KBM-7 (cell line): ENCODE measurements at regions not wholly inside any gene's neighbourhood (a gene's known extent, or its start where the extent isn't known, plus 50 kb on each side); places are given as distances from the start of the nearest gene placed in this dataset.

Experiments
- DNase-seq: peaks from one replicate; pipeline ENCODE4 v3.0.0-alpha.2; 2015
- in situ Hi-C: fragments of 300-500 bp; cut with MboI; formaldehyde crosslinking; loops from 2 replicates; pipeline ENCODE4 v1.14.3; 2020; ENCODE audit warnings: low sequenced_read_pairs, low pct_unique_long_range_greater_than_20kb, mixed read lengths

GRCh38 chr20:60713396-60713795, 538.7 kb upstream of the CDH4 start:
- in situ Hi-C loops: no loop called here
- DNase-seq: no peak

GRCh38 chr20:60715172-60715571, 536.9 kb upstream of the CDH4 start:
- in situ Hi-C loops: no loop called here
- DNase-seq: no peak

GRCh38 chr20:60718743-60719480, 533.1 kb upstream of the CDH4 start:
- DNase-seq: no peak
- in situ Hi-C loops: no loop called here

GRCh38 chr20:60725311-60725906, 526.7 kb upstream of the CDH4 start:
- no peak for DNase-seq
- in situ Hi-C loops: no loop called here

GRCh38 chr20:60727425-60727824, 524.6 kb upstream of the CDH4 start:
- in situ Hi-C loops: no loop called here
- DNase-seq: no peak

- in situ Hi-C loops: no loop called here
- DNase-seq: no peak
Measured at GRCh38 chr20:60728705-60729104, 523.4 kb upstream of the CDH4 start.

DNA sequence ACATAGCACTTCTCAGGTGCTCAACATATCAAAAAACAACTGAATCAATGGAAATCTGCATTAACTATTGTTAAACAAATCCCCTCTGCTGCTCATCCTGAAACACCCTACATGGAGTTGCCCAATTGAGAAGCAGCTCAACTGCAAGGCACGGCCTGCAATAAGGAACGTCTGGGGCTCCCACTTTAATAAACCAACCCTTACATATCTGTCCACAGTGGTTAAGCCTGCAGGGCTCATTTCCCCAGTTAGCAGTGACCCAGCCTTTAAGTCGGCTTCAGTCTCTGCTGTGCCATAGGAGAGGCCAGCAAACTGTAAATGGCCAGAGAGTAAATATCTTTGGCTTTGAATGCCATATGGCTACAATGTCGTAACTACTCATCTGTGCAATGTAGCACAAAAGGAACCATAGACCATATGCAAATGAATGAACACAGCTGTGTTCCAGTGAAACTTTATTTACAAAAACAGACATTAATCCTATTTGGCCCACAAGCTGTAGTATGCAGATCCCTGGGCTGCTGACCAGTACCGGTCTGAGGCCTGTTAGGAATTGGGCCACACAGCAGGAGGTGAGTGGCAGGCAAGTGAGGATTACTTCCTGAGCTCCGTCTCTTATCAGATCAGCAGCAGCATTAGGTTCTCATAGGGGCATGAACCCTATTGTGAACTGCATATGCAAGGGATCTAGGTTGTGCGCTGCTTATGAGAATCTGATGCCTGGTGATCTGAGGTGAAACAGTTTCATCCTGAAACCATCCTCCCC, 522.7 kb upstream of the CDH4 start:
- in situ Hi-C loops: no loop called here
- no peak for DNase-seq

GRCh38 chr20:60732322-60732721, 519.7 kb upstream of the CDH4 start:
- in situ Hi-C loops: no loop called here
- DNase-seq: no peak

DNA sequence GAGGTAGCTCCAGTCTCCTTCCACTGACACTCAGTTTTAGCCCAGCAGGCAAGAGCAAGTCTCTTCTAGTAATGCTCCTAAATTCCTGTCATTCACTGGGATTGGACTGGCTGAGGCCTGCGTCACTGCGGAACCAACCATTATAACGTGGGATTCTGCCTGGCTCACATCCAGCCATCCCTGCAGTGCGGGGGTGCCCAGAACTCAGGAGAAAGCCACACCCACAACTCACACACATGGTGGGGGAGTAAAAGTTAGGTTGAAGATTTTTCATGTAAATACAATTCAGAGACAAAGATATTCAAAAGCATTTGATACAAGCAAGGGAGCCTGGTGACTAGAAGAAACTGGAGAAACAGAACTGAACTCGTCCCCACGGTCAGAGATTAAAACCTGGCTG, 504.0 kb upstream of the CDH4 start:
- DNase-seq: no peak
- in situ Hi-C loops: no loop called here

- no peak for DNase-seq
- in situ Hi-C loops: no loop called here
Measured at GRCh38 chr20:60749804-60750602, 502.1 kb upstream of the CDH4 start.

GRCh38 chr20:60750909-60751308, 501.2 kb upstream of the CDH4 start:
- in situ Hi-C loops: no loop called here

DNA sequence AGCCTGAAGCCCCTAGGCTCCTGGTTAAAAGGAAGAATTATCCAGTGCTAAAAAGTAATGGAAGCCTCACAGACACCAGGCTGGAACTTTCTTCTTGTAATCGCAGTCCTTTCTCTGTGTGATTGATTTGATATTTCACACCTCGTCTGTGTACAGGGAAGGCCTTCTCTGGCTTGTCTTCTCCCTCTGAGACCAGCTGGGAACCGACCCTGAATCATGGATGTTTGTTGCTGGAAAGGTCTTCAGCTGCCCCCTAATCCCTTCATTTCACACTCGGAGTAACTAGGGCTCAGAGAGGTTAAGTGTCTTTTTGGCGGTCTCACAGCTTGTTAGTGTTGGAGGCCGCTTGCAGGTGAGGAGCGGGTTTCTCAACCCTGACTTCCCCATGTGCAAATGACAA, 500.2 kb upstream of the CDH4 start:
- no peak for DNase-seq
- in situ Hi-C loops: no loop called here

More at GRCh38 chr20:60750909-60751308, 501.2 kb upstream of the CDH4 start:
- no peak for DNase-seq

DNA sequence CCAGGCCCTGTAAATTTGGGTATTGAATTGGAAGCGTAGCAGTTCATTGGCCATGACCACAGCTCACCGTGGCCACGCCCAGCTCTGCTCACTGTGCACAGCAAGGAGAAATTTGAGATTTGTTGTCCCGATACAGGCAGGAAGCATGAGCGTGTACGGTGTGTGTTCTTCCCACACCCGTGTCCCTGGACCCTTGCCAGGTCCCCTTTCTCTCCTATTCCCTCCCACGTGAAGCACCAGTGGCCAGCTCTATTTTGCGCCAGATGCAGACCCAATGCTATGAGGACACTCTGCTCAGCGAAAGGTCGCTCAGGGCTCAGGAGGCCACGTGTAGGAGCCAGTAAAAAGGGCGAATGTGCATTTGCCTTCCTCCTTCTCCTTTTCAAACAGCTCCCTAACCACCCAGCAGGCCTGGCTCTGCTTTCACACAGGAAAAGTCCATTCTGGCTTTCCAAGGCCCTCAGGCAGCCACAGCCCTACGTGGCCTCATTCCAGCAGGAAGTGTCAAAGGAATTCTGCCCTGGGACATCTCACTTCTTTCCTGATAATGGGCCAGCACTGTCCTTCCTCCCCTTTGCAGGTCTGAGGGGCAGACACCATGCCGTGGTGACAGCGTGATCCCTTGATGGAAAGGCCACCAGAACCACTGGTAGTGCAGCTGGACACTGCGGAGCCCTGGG, 499.2 kb upstream of the CDH4 start:
- no peak for DNase-seq
- in situ Hi-C loops: no loop called here

DNA sequence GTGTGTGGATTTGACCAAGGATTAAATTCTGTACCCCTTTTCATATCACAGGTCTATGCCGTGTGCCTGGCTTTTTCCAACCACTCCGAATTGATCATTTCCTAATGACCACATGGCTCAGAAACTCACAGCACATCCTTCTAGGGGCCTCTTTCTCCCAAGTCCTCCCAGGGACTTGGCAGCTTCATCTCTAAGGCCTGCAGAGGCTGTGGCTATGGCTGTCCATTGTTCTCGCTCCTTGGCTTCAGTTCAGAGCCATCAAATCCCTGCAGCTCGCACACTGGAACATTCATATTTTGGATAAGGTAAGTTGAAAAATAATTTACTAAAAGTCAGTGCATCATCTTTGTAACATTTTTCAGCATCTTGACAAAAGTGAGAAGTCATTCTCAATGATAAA, 497.2 kb upstream of the CDH4 start:
- in situ Hi-C loops: no loop called here
- DNase-seq: no peak

DNA sequence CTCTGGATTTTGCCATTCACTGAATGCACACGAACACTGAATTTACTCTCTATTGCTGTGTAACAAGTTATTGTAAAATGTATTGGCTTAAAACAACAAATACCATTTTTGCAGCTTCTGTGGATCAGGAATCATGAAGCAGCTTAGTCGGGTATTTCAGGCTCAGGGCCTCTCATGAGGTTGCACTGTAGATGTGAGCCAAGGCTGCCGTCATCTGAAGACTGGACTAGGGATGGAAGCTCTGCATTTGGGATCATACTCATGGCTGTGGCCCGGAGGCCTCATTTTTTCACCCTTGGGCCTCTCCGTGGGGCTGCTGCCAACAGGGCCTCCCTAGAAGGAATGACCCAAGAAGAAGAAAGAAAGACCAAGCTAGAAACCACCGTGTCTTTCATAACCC, 492.4 kb upstream of the CDH4 start:
- DNase-seq: no peak
- in situ Hi-C loops: no loop called here

- DNase-seq: no peak
- in situ Hi-C loops: no loop called here
Measured at GRCh38 chr20:60760256-60761000, 491.6 kb upstream of the CDH4 start.

DNA sequence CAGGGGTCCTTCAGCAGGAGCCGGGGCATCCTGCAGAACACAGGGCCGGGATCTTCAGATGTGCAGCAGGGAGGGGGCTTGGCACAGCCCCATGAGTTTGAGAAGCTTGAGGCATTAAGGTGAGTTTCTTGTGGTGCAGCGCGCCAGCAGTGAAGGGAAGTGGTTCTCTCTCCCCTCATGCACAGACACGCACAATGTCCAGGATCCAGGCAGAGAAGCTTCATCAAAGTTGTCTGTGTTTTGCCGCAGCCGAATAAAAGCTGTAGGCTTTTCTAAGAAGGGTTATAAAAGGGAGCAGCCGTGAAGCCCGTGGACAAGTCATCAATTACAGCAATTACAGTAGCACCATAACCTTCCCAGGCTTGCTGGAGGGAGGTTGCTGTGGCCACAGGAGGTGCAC, 491.0 kb upstream of the CDH4 start:
- in situ Hi-C loops: no loop called here
- DNase-seq: no peak

GRCh38 chr20:60762386-60762785, 489.7 kb upstream of the CDH4 start:
- in situ Hi-C loops: no loop called here
- no peak for DNase-seq
